Suprapubic skin (tissue), 3 donors: ENCODE measurements at regions not wholly inside any gene's neighbourhood (a gene's known extent, or its start where the extent isn't known, plus 50 kb on each side); places are given as distances from the start of the nearest gene placed in this dataset.

Experiments
- POLR2A ChIP-seq, 2 donors: fragments of 450-650 bp; IDR thresholded peaks; one replicate each; pipeline ENCODE4 v1.6.1; 2017; ENCODE audit warnings: antibody characterized with exemption in 2 of 2, mild to moderate bottlenecking in 2 of 2, moderate library complexity in 2 of 2
- TF ChIP-seq, protein P1 (sequence below), 2 donors: fragments of 200-600 bp in 1 of 2; fragments of 450-650 bp in 1 of 2; sonication (generic) in 1 of 2; IDR thresholded peaks; one replicate each; pipeline ENCODE4 v1.5.1; 2016 to 2019; ENCODE audit warnings: antibody characterized with exemption in 2 of 2, mild to moderate bottlenecking in 1 of 2, moderate library complexity in 1 of 2

DNA sequence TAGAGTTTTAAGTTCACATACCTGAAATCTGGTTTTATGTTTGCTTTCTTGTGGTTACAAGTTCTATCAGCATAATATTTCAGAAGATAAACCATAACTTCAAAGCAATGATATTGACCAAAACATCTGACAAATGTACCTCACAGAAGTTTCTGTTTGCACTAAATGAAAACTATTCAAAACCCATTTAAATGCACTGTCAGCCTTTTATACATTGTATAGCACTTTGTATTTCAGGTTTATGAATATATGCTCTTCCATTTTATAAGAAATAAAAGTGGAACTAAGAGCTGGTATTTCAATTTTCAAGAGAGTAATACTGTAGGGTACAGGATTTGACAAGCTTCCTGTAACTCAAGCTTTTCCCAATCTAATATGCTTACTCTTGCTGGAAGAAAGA is 388.6 kb upstream of the MBL2 start:
- no peak for TF ChIP-seq POLR2A (IDR thresholded peaks at IDR 0.05)
- TF ChIP-seq, protein P1, sequence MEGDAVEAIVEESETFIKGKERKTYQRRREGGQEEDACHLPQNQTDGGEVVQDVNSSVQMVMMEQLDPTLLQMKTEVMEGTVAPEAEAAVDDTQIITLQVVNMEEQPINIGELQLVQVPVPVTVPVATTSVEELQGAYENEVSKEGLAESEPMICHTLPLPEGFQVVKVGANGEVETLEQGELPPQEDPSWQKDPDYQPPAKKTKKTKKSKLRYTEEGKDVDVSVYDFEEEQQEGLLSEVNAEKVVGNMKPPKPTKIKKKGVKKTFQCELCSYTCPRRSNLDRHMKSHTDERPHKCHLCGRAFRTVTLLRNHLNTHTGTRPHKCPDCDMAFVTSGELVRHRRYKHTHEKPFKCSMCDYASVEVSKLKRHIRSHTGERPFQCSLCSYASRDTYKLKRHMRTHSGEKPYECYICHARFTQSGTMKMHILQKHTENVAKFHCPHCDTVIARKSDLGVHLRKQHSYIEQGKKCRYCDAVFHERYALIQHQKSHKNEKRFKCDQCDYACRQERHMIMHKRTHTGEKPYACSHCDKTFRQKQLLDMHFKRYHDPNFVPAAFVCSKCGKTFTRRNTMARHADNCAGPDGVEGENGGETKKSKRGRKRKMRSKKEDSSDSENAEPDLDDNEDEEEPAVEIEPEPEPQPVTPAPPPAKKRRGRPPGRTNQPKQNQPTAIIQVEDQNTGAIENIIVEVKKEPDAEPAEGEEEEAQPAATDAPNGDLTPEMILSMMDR (IDR thresholded peaks at IDR 0.05) = no peak
